ENCODE measurements at regions not wholly inside any gene's neighbourhood (a gene's known extent, or its start where the extent isn't known, plus 50 kb on each side); places are given as distances from the start of the nearest gene placed in this dataset.

- Histone ChIP-seq H2AFZ (ENCODE audit: insufficient read depth, low read depth, low read length, poor library complexity, severe bottlenecking) (no peak overlapping the region), H3K9ac (ENCODE audit: insufficient read depth, low read length, poor library complexity, severe bottlenecking) (no peak overlapping the region), H3K9me3 (replicated peaks in 1 of 2; ENCODE audit: control insufficient read depth in 1 of 2, insufficient read depth in 1 of 2, low read length in 2 of 2) (no peaks in the 10 kb centered on the region), H3K4me1 (ENCODE audit: control insufficient read depth in 1 of 2, insufficient read depth in 2 of 2, low read length in 2 of 2) (no peaks in the 10 kb centered on the region), H3K79me2 (ENCODE audit: insufficient read depth, low read length) (no peaks in the 10 kb centered on the region), H3K27ac (ENCODE audit: low read depth in 1 of 2, low read length in 2 of 2) (no peak overlapping the region), H3K27me3 (ENCODE audit: control insufficient read depth in 2 of 2, insufficient read depth in 2 of 2, low read length in 2 of 2) (no peaks in the 10 kb centered on the region), H4K20me1 (ENCODE audit: insufficient read depth, low read length) (no peaks in the 10 kb centered on the region), H3K36me3 (replicated peaks in 1 of 2; ENCODE audit: control insufficient read depth in 1 of 2, insufficient read depth in 2 of 2, low read length in 2 of 2) (no peaks in the 10 kb centered on the region), H3K4me2 (replicated peaks; ENCODE audit: extremely low read depth, low read length, poor library complexity, severe bottlenecking) (no peak overlapping the region), H3K4me3 (replicated peaks in 1 of 3; ENCODE audit: low read depth in 2 of 3, low read length in 3 of 3) (no peak overlapping the region)
- Mint-ChIP-seq H3K27ac (no peak overlapping the region), H3K4me1 (no peaks in the 10 kb centered on the region), H3K27me3 (ENCODE audit: low read depth in 3 of 3) (peaks cover 4 to 7% (median 7%) of the 10 kb centered on the region in 3 donors), H3K9me3 (no peaks in the 10 kb centered on the region), H3K36me3 (no peaks in the 10 kb centered on the region), H3K4me3 (no peak overlapping the region)
- intact Hi-C loops (cut with micrococcal nuclease) = no loop called here
- WGBS (ENCODE audit: insufficient coverage) = 100% methylated on average over 2 of the region's 2 CpGs
- TF ChIP-seq CTCF (IDR thresholded peaks at IDR 0.05) = no peak
- DNase-seq = no peak
These were observed 94.2 kb upstream of the SLC2A1 start for GRCh38 chr1:43052786-43053439.

GRCh38 chr1:43052322-43052721, 93.7 kb upstream of the SLC2A1 start:
- intact Hi-C loops (cut with micrococcal nuclease) = no loop called here
- H3K27me3 ChIP-seq (ENCODE audit: control insufficient read depth in 2 of 2, insufficient read depth in 2 of 2, low read length in 2 of 2) = no peaks in the 10 kb centered on the region
- no peaks in the 10 kb centered on the region for H3K9me3 ChIP-seq (replicated peaks in 1 of 2; ENCODE audit: control insufficient read depth in 1 of 2, insufficient read depth in 1 of 2, low read length in 2 of 2)
- H3K4me2 ChIP-seq (replicated peaks; ENCODE audit: extremely low read depth, low read length, poor library complexity, severe bottlenecking) = no peak overlapping the region
- Mint-ChIP-seq H3K4me1 (no peaks in the 10 kb centered on the region), H3K4me3 (no peak overlapping the region), H3K9me3 (no peaks in the 10 kb centered on the region), H3K27ac (no peak overlapping the region), H3K36me3 (no peaks in the 10 kb centered on the region), H3K27me3 (ENCODE audit: low read depth in 3 of 3) (peaks cover 4 to 5% (median 4%) of the 10 kb centered on the region in 3 donors)
- no peak overlapping the region for H3K9ac ChIP-seq (ENCODE audit: insufficient read depth, low read length, poor library complexity, severe bottlenecking)
- H2AFZ ChIP-seq (ENCODE audit: insufficient read depth, low read depth, low read length, poor library complexity, severe bottlenecking) = no peak overlapping the region
- no peaks in the 10 kb centered on the region for H4K20me1 ChIP-seq (ENCODE audit: insufficient read depth, low read length)
- no peak for DNase-seq
- no peaks in the 10 kb centered on the region for H3K36me3 ChIP-seq (replicated peaks in 1 of 2; ENCODE audit: control insufficient read depth in 1 of 2, insufficient read depth in 2 of 2, low read length in 2 of 2)
- H3K27ac ChIP-seq (ENCODE audit: low read depth in 1 of 2, low read length in 2 of 2) = no peak overlapping the region
- H3K79me2 ChIP-seq (ENCODE audit: insufficient read depth, low read length) = no peaks in the 10 kb centered on the region
- WGBS (ENCODE audit: insufficient coverage) = 78% methylated on average over 1 of the region's 1 CpG
- no peaks in the 10 kb centered on the region for H3K4me1 ChIP-seq (ENCODE audit: control insufficient read depth in 1 of 2, insufficient read depth in 2 of 2, low read length in 2 of 2)
- TF ChIP-seq CTCF (IDR thresholded peaks at IDR 0.05) = no peak
- H3K4me3 ChIP-seq (replicated peaks in 1 of 3; ENCODE audit: low read depth in 2 of 3, low read length in 3 of 3) = no peak overlapping the region

All from CD14-positive monocyte (primary cell).